ENCODE measurements at regions not wholly inside any gene's neighbourhood (a gene's known extent, or its start where the extent isn't known, plus 50 kb on each side); places are given as distances from the start of the nearest gene placed in this dataset.
A peak's percentile ranks its signal among the peaks of the same experiment; 100 is the strongest.

DNA sequence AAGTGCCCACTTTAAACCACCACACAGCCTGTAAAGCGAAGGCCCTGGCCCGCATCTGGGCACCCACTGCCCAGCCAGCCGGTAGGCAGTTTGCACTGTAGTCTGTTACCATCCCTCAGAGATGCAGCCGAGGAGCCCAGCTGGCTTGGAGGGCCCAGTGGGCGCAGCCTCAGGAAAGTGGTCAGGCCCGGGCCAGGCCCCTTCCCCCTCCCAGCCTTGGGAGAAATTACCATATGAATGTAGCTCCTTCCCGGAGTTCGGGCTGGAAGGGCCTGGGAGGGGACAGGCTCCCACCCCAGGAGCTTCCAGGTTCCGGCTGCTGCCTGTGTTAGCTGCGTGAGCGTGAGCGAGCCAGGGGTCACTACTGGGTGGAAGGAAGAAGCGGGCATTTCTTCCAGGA is 325.4 kb downstream of the SEC14L1 start:
- Mint-ChIP-seq H3K36me3 (peaks cover 21% of the 10 kb centered on the region), H3K9me3 (ENCODE audit: low read depth) (no peaks in the 10 kb centered on the region), H3K4me1 (ENCODE audit: low read depth) (peaks cover 87% of the 10 kb centered on the region), H3K4me3 (peak overlapping the region; percentile 82), H3K27ac (peak overlapping the region; percentile 97), H3K27me3 (no peaks in the 10 kb centered on the region)

DNA sequence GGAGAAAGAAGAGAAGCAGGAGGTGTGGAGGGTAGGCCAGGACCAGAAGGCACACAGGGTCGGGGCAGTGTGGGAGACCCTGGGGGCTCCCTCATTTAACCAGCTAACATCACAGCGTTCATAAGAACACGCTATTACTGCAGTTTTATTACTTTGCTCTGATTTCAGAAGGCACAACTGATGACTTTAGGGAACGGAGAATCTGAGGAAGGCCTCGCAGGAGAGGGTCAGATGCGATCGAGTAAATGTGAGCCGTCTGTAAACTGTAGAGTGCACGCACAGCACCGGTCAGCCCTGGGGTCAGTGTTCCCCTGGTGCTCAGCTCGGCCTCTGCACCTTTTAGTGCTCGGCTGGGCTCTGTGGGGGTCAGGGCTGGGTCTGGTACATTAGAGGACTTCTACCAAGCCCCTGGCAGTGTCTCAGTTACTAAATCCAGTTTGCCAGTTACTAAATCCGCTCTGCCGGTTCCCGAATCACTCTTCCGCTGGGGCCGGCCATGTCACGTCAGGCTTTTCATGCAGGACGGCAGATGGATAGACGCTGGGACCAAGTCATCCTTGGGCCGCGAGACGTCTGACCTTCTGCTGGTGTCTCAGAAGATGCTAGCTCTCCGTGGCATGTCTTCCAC is 325.9 kb downstream of the SEC14L1 start:
- H3K9me3 Mint-ChIP-seq (ENCODE audit: low read depth): no peaks in the 10 kb centered on the region

DNA sequence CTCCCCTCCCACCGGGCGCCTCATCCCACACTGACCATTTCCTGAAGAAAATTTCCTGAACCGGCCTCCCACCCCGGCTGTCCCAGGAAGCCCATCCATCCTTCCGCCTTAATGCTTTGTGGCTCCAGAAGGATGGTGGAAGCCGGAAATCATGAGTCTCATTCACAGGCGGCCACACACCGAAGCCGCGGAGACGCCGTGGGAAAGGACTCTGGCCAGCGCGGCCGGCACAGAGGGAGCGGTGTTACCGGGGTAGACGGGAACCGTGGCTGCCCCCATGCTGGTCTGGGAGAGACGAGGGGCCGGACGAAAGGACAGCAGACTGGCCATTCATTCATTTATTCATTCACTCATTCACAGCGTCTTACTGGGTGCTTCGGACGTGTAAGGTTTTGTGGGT is 326.8 kb downstream of the SEC14L1 start:
- H3K36me3 Mint-ChIP-seq: peaks cover 21% of the 10 kb centered on the region
- peak overlapping the region; percentile 46 for H3K27ac Mint-ChIP-seq
- H3K4me3 Mint-ChIP-seq: no peak overlapping the region
- H3K4me1 Mint-ChIP-seq (ENCODE audit: low read depth): peaks cover 88% of the 10 kb centered on the region
- H3K27me3 Mint-ChIP-seq: no peaks in the 10 kb centered on the region
- H3K9me3 Mint-ChIP-seq (ENCODE audit: low read depth): no peaks in the 10 kb centered on the region

More for the DNA sequence above, 325.9 kb downstream of the SEC14L1 start:
- peak overlapping the region; percentile 82 for H3K4me3 Mint-ChIP-seq
- peak overlapping the region; percentile 97 for H3K27ac Mint-ChIP-seq
- H3K36me3 Mint-ChIP-seq: peaks cover 21% of the 10 kb centered on the region
- H3K4me1 Mint-ChIP-seq (ENCODE audit: low read depth): peaks cover 87% of the 10 kb centered on the region
- no peaks in the 10 kb centered on the region for H3K27me3 Mint-ChIP-seq

DNA sequence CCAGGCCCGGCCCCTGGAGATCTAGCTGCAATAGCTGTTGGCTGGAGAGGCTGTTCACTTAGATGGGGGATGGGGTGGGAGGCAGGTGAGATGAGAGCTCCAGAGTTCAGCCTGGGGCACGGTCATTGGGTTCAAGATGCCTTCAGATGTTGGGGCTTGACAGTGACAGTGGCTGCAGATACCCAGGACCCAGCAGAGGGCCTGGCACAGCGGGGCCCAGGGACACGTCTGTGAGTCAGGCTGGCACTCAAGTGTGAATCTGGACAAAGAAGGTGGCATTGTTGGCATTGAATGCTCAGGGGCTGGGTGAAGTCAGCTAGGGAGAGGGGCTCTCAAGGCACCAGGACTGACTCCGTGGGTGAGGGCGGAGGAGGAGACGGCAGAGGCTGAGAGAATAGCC is 328.1 kb downstream of the SEC14L1 start:
- Mint-ChIP-seq H3K27ac (peak overlapping the region; percentile 95), H3K4me3 (peak overlapping the region; percentile 65), H3K36me3 (peaks cover 24% of the 10 kb centered on the region)

GRCh38 chr17:77470330-77470786 is 329.6 kb downstream of the SEC14L1 start:
- peak overlapping the region; percentile 92 for H3K27ac Mint-ChIP-seq
- peaks cover 22% of the 10 kb centered on the region for H3K36me3 Mint-ChIP-seq
- no peaks in the 10 kb centered on the region for H3K27me3 Mint-ChIP-seq
- H3K9me3 Mint-ChIP-seq (ENCODE audit: low read depth): no peaks in the 10 kb centered on the region
- peak overlapping the region; percentile 43 for H3K4me3 Mint-ChIP-seq
- H3K4me1 Mint-ChIP-seq (ENCODE audit: low read depth): peaks cover 95% of the 10 kb centered on the region

More for the DNA sequence above, 328.1 kb downstream of the SEC14L1 start:
- no peaks in the 10 kb centered on the region for H3K9me3 Mint-ChIP-seq (ENCODE audit: low read depth)
- no peaks in the 10 kb centered on the region for H3K27me3 Mint-ChIP-seq
- H3K4me1 Mint-ChIP-seq (ENCODE audit: low read depth): peaks cover 92% of the 10 kb centered on the region

DNA sequence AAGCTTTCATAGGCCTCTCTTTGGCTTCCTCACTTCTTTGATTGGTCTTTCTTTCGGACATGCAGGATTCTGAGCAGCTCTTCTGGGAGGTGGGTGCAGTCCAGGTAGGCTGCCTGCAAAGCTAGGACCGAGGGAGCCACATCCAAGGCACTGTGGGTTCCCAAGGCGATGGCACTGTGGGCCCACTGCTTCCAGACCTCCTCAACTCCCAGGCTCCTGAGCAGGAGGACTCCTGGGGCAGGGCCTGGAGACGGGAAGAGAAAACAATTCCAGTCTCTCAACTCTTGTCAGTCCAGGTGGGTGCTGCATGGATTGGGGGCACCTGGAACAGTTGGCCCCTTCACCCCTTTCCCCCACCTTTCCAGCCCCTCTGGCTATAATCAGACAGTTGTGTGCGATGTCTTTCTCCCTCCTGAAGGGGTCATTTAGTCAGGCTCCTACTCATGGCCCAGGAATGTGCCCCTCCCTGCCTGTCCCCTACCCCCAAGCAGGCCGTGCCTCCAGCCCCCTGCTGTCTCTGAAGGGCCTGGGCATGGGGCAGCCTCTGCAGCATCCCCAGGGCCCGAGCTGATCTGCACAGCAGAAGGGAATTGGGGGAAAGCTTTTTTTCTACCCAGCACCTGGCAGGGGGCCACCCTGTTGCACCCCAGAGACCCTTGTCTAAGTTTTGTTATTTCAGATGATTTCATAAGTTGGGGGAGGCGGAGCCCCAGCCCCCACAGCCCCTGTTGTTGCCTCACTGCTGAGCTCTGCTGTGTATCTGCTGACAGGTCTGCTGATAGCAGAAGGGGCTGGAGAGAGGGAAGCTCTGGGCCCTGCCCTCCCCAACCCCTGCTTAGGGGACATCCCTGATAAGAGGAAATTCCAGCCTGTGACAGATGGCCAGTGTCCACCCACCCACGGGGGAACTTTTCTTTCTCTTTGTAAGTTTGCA is 330.3 kb downstream of the SEC14L1 start:
- Mint-ChIP-seq H3K27me3 (no peaks in the 10 kb centered on the region), H3K4me3 (peak overlapping the region; percentile 78), H3K9me3 (ENCODE audit: low read depth) (no peaks in the 10 kb centered on the region), H3K36me3 (peaks cover 22% of the 10 kb centered on the region), H3K27ac (peak overlapping the region; percentile 92), H3K4me1 (ENCODE audit: low read depth) (peaks cover 96% of the 10 kb centered on the region)

GRCh38 chr17:77471984-77472461 is 331.3 kb downstream of the SEC14L1 start:
- Mint-ChIP-seq H3K4me3 (peak overlapping the region; percentile 78), H3K4me1 (ENCODE audit: low read depth) (peaks cover 95% of the 10 kb centered on the region), H3K9me3 (ENCODE audit: low read depth) (no peaks in the 10 kb centered on the region), H3K27me3 (no peaks in the 10 kb centered on the region), H3K27ac (peak overlapping the region; percentile 92), H3K36me3 (peaks cover 22% of the 10 kb centered on the region)

DNA sequence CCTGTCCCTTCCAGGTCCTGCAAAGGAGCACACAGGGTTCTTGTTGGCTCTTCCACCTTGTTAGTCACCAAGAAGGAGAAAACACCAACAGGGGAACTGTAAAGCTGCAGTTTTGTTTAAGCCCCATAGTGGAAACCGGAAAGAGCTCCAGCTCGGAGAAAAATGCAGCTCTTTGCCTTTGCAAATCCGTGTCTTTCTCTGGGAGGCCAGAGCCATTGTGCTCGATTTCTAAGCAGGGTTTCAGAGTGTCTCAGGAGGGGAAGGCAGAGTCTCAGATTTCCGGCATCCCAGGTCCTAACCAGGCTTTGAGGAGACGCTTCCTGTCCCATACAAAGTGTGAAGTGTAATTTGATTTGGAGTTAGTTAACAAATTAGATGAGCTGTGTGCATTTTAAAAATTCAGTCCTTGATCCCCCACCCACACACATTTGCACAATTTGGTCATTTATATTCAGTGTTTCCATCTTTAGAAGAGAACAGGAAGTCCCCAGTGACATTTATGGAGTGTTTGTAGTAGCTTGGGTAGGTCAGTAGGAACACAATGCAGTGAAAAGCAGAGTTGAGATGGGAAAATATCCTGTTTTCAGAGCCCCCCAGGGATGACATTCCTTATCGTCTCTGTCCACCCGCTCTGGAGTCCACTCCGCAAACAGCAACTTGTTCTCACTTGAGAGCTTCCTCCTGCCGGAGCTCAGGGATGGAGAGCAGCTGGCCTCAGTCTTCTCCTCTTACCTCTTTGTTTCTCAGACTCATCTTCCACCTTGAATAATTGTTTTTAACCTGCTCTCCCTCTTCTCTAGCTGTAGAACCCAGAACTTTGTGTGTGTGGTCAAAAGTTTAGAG is 331.9 kb downstream of the SEC14L1 start:
- H3K27me3 Mint-ChIP-seq: no peaks in the 10 kb centered on the region
- H3K27ac Mint-ChIP-seq: peak overlapping the region; percentile 92
- peak overlapping the region; percentile 78 for H3K4me3 Mint-ChIP-seq
- peaks cover 97% of the 10 kb centered on the region for H3K4me1 Mint-ChIP-seq (ENCODE audit: low read depth)
- H3K9me3 Mint-ChIP-seq (ENCODE audit: low read depth): no peaks in the 10 kb centered on the region
- peaks cover 25% of the 10 kb centered on the region for H3K36me3 Mint-ChIP-seq

DNA sequence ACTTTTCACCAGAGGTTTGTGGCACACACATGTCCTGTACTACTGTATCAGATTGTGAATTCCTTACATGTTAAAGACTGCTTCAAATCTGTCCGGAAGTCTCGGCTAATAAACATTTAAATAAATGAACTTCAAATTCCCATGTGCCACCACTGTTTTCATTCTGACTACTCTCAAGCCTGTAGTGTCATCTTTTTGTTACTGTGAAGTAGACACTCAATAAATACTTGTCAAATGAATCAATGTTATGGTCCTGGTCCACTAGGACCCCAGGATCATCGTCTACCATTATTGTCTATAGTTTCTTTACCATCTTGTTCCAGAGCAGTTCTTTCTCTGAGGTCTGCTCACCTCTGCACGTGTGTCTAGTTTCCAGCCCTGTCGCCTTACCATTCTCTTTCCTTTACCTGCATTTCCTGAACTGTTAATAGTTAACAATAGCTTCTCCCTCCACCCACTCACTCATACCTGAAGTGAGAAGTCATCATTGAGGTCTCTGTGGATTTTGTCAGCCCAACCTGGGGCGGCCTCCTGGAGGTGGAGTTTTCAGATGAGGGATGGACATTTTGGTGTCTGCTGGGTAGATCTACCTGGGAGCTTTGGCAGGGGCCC is 333.0 kb downstream of the SEC14L1 start:
- Mint-ChIP-seq H3K4me1 (ENCODE audit: low read depth) (peaks cover 97% of the 10 kb centered on the region), H3K36me3 (peaks cover 19% of the 10 kb centered on the region), H3K27me3 (no peaks in the 10 kb centered on the region)

DNA sequence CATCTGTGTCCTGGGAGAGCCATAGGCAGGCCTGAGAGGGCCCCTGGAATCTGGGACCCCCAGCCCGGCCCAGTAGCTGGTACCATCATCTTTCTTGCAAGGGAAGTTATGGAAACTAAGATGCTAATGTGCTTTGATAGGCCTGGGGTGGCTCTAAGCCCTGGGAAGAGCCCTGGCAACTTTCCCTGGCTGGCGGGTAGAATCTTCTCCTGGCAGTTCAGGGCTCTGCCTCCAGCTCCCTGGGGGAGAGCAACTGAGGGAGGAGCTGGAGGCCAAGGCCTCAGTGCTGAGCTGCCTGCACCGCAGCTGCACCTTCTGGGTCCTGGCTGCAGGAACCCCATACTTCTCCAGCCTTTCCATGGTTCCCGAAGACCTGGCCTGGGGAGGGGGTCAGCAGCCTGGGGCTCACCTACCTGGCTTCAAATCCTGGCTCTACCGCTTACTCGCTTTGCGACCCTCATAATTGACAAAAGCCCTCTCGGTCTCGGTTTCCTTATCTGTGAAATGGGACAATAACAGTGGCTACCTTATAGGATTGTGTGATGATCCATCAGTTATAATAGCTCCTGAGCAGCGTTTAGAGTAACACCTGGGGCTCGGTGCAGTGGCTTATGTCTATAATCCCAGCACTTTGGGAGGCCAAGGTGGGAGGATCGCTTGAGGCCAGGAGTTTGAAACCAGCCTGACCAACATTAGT is 333.7 kb downstream of the SEC14L1 start:
- H3K36me3 Mint-ChIP-seq: peaks cover 18% of the 10 kb centered on the region

More for the DNA sequence above, 333.0 kb downstream of the SEC14L1 start:
- Mint-ChIP-seq H3K9me3 (ENCODE audit: low read depth) (no peaks in the 10 kb centered on the region), H3K4me3 (peak overlapping the region; percentile 78), H3K27ac (peak overlapping the region; percentile 92)

DNA sequence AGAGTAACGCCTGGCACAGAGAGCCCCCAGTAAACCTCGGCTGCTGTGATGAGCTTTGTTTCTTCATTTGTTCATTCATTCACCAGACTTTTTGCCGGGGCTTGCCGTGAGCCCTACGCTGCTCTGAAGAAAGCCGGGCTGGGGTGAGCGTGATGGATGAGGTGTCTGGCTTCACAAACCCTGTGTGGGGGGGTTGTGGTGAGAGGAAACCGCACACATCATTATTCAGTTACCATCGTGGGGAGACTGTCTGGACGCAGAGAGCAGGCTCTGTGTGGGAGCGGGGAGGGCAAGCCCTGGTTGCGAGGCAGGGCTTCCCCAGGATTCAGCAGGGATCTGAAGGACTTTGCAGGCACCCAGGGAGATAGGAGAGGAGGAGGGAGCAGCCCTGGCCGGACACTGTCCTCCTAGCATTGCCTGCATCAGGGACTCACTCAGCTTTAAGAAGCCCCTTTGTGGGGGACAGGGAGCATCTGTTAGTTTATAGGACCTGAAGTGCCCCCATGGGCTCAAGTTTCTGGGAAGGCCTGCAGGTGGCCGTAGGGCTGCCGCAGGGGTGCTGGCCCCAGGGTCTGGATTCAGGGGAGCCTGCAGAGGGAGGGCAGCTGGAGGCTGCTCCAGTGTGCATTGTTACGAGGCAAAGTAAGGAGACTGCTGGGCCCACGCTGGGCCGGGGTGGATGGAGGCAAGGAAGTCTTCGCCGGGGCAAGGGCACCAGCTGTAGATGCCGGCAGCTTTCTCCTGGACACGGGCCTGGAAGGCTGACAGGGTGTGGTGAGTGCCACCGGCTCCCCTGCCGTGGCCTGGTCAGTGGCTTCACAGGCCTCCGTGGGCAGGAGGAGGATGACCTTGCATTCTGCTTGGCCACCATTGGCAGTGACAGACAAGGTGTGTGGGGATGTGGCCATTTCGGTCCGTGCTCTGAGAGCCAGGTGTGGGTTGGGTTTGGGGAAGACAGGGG is 334.5 kb downstream of the SEC14L1 start:
- peak overlapping the region; percentile 92 for H3K27ac Mint-ChIP-seq
- H3K27me3 Mint-ChIP-seq: no peaks in the 10 kb centered on the region
- peaks cover 14% of the 10 kb centered on the region for H3K36me3 Mint-ChIP-seq
- peaks cover 91% of the 10 kb centered on the region for H3K4me1 Mint-ChIP-seq (ENCODE audit: low read depth)
- H3K4me3 Mint-ChIP-seq: peak overlapping the region; percentile 80
- no peaks in the 10 kb centered on the region for H3K9me3 Mint-ChIP-seq (ENCODE audit: low read depth)

More for the DNA sequence above, 333.7 kb downstream of the SEC14L1 start:
- H3K27ac Mint-ChIP-seq: peak overlapping the region; percentile 92
- H3K4me1 Mint-ChIP-seq (ENCODE audit: low read depth): peaks cover 97% of the 10 kb centered on the region
- H3K4me3 Mint-ChIP-seq: peak overlapping the region; percentile 80
- H3K27me3 Mint-ChIP-seq: no peaks in the 10 kb centered on the region
- no peaks in the 10 kb centered on the region for H3K9me3 Mint-ChIP-seq (ENCODE audit: low read depth)

DNA sequence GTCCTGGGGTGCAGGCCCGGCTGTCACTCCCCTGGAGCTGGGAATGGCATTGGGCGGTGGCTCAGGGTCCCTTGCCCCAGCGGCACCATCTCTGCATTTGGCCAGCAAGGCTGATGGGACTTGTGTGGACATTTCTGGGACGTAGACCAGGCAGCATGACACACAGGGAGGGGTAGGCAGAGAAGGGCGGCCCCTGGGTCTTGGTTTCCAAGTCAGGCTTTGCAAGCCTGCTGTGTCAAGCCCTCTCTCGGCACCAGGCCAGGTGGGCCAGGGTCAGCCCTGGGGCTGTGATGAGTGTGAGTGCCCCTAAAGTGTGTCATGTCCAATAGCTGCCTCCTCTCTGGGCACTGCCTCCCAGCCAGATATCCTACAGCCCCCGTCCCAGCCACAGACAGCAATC is 335.2 kb downstream of the SEC14L1 start:
- Mint-ChIP-seq H3K4me3 (peak overlapping the region; percentile 80), H3K9me3 (ENCODE audit: low read depth) (no peaks in the 10 kb centered on the region), H3K27ac (peak overlapping the region; percentile 92), H3K27me3 (no peaks in the 10 kb centered on the region), H3K4me1 (ENCODE audit: low read depth) (peaks cover 84% of the 10 kb centered on the region), H3K36me3 (peaks cover 9% of the 10 kb centered on the region)

GRCh38 chr17:77476498-77476897 is 335.7 kb downstream of the SEC14L1 start:
- Mint-ChIP-seq H3K4me1 (ENCODE audit: low read depth) (peaks cover 81% of the 10 kb centered on the region), H3K4me3 (peak overlapping the region; percentile 13), H3K36me3 (peaks cover 9% of the 10 kb centered on the region), H3K27me3 (no peaks in the 10 kb centered on the region), H3K27ac (peak overlapping the region; percentile 64), H3K9me3 (ENCODE audit: low read depth) (no peaks in the 10 kb centered on the region)
